Cardiac fibroblast (primary cell): ENCODE measurements at regions not wholly inside any gene's neighbourhood (a gene's known extent, or its start where the extent isn't known, plus 50 kb on each side); places are given as distances from the start of the nearest gene placed in this dataset.

Experiments used
- DNase-seq, 2 donors: peaks; one replicate each; pipeline versions ENCODE4 v3.0.0 to v3.0.0-alpha.2; 2010; ENCODE audit warnings: low read depth in 2 of 2
- H3K4me3 ChIP-seq, 2 donors: replicated peaks in 1 of 2; 1 replicate in 1 of 2; 2 replicates in 1 of 2; pipeline ENCODE4 v1.5.1; 2011; ENCODE audit warnings: low read depth in 2 of 2, low read length in 2 of 2, mild to moderate bottlenecking in 2 of 2, moderate library complexity in 1 of 2
- TF ChIP-seq, protein P1 (sequence below): IDR thresholded peaks from one replicate; pipeline ENCODE4 v1.5.1; 2011; ENCODE audit warnings: low read depth, mild to moderate bottlenecking, low read length, inconsistent platforms

DNA sequence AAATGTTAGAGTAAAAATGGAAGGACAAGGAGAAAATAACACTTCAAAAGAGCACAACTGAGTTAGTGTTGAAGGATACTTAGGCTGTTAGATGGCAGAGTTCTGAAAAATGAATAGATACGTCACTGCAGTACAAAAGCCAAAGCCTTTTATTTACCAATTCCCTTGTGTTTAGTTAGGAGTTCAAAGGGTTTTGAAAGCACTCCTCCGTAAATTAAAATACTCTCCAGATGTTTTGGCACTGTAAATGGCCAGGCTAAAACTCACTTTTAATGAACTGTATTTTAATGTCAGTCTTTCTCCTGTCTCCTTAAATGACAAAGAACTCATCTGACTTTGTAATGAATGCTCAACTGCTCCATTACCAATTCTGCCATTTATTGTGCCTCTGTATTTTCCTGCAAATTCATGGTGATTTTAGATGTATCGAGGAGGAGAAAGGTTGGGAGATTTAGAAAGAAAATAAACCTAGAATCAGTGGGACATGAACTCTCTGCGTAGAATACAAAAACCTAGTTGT, 1727.2 kb downstream of the MAT2B start:
- TF ChIP-seq, protein P1, sequence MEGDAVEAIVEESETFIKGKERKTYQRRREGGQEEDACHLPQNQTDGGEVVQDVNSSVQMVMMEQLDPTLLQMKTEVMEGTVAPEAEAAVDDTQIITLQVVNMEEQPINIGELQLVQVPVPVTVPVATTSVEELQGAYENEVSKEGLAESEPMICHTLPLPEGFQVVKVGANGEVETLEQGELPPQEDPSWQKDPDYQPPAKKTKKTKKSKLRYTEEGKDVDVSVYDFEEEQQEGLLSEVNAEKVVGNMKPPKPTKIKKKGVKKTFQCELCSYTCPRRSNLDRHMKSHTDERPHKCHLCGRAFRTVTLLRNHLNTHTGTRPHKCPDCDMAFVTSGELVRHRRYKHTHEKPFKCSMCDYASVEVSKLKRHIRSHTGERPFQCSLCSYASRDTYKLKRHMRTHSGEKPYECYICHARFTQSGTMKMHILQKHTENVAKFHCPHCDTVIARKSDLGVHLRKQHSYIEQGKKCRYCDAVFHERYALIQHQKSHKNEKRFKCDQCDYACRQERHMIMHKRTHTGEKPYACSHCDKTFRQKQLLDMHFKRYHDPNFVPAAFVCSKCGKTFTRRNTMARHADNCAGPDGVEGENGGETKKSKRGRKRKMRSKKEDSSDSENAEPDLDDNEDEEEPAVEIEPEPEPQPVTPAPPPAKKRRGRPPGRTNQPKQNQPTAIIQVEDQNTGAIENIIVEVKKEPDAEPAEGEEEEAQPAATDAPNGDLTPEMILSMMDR: no peak
- no peak overlapping the region for H3K4me3 ChIP-seq
- no peak for DNase-seq

DNA sequence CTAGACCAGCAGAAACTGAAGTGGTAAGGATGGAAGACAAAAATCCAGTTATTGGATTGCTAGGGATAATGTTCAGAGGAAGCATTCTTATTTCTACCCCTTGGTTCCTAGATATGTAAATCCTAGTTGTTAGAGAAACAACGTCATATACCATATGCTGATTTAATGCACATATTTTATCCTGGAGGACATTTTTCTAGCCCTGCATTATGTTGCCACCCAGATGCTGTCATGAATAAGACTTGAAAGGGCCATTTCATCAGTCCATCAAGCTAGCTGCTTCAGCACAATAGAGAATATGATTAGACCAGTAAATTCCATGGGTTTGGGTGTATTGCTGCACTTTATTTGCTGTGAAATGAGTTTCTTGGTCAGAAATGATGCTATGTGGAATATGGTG, 1736.4 kb downstream of the MAT2B start:
- no peak for DNase-seq
- TF ChIP-seq, protein P1: no peak
- H3K4me3 ChIP-seq: no peak overlapping the region

DNA sequence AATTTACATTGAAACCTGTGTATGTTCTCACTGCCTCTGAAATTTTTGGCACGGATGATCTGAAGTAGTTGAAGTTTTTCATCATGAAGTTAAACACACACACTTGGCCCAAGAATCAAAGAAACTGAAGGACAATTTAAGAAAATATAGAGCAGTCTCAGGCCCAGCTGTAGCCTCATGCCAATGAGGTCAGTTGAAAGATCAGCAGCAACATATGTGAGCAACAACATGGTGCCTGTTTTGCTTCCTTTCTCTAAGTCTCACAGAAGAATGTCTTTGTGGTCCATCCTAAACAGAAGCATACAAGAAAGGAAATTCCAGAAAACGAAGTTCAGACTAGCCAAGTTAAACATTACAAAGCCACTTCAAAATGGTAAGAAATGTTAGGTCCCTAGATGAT, 1737.2 kb downstream of the MAT2B start:
- H3K4me3 ChIP-seq: no peak overlapping the region
- no peak for DNase-seq
- TF ChIP-seq, protein P1: no peak

DNA sequence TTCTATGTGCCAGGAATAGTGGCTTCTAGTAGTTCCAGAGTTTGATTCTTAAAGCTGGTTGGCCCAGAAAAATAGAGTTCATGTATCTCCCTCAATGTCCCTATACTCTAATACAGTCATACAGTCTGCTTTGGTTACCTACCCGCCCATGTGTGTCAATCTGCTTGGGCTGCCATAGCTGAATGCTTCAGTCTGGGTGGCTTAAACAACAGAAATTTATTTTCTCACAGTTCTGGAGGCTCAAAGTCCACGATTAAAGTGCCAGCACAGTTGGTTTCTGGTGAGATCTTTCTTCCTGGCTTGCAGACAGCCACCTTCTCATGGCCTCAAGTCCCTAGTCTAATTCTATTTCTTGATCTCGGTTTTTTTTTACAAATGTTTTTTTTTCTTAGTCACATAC, 1739.0 kb downstream of the MAT2B start:
- H3K4me3 ChIP-seq: no peak overlapping the region
- DNase-seq: no peak
- TF ChIP-seq, protein P1: no peak

DNA sequence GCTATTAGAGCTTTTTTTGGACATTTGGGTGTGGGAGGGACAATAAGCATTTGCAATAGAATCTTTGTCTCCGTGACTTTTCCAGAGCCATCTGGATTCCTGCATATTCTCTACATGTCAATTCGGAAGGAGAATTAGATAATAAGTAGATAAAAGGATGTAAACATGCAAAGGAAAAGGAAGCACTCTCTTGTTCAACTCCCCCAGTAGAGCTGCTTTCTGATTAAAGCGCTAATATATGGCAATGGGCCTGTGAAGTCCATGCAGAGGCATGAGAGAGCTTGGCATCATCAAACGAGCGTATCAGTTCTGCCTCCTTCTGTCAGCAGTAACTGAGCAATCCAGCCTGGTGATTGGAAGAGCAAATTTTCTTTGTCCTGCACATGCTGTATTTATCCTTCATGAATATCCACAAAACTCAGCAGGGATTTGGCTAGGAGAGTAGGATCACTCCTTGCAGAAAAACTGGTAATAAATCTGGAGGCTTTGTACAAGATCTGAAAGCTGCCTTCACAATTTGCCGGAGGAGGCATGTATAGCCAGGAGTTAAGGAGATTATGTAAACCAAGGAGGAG, 1752.9 kb downstream of the MAT2B start:
- no peak overlapping the region for H3K4me3 ChIP-seq
- peak in 1 of 2 donors; percentile 5 for DNase-seq
- TF ChIP-seq, protein P1: no peak

DNA sequence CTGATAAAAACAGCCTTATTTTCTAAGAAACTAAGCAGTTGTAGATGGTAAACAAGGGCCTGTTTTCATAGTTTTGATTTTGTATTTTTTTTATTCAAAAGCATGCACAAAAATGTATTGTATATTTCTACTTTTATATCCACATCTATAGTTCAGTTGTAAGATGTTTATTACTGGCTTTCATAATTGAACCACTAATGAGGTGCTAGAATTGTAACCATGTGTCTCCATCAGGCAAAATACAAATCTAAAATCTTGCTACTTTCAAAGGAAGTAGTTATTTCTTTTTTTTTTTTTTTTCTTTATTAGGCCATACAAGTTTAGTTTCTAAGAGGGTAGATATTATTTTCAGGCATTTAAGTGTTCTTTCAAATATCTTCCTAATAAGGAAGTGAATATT, 1755.0 kb downstream of the MAT2B start:
- DNase-seq: no peak
- TF ChIP-seq, protein P1: no peak
- no peak overlapping the region for H3K4me3 ChIP-seq

DNA sequence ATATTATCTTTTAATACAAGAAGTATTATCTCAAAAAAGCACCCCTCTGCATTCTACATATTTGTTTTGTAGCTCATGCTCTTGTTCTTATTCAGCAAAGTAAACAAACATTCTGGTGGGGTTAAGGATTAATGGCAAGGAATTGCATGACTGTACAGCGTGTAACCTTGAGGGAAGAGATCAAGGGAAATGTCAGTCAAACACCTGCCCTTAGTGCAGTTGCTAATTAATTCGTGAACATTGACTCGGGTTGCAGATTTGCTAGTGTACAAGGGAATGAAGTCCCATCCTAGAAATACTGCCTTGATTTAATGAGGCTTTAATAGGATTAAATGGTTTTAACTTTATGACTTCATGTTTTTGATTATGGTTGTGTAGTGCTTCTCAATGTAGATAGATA, 1758.1 kb downstream of the MAT2B start:
- no peak for DNase-seq
- TF ChIP-seq, protein P1: no peak
- no peak overlapping the region for H3K4me3 ChIP-seq
